ENCODE measurements at regions not wholly inside any gene's neighbourhood (a gene's known extent, or its start where the extent isn't known, plus 50 kb on each side); places are given as distances from the start of the nearest gene placed in this dataset.

DNA sequence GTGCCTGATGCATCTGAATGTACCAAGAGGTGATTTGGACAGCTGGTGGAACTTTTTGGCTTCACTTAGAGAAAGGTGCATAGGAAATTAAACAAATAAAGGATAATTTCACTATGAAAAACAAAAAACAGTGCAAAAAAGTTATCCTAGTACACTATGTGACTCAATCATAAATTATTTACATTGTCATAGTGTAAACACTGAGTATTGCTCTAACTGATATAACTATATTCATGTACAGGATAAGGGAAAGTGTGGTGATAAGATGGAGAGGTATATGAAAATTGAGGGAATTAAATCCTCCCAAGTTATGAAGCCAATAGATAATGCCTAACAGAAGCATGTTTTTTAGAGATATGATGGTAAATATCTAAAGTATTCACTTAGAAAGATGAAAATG is 50.2 kb upstream of the CPNE4 start:
- no peak overlapping the region for H3K4me3 ChIP-seq
- no peaks in the 10 kb centered on the region for H3K36me3 ChIP-seq
- no peak for DNase-seq (ENCODE audit: extremely low spot score in 2 of 2)
- H3K4me1 ChIP-seq = no peaks in the 10 kb centered on the region
- no peaks in the 10 kb centered on the region for H3K9me3 ChIP-seq
- no peak overlapping the region for H3K27ac ChIP-seq
- TF ChIP-seq POLR2A (IDR thresholded peaks at IDR 0.05) (no peak), POLR2AphosphoS5 (IDR thresholded peaks at IDR 0.05; ENCODE audit: insufficient read depth in 1 of 2, low read depth in 1 of 2) (no peak)
- TF ChIP-seq, protein P1, sequence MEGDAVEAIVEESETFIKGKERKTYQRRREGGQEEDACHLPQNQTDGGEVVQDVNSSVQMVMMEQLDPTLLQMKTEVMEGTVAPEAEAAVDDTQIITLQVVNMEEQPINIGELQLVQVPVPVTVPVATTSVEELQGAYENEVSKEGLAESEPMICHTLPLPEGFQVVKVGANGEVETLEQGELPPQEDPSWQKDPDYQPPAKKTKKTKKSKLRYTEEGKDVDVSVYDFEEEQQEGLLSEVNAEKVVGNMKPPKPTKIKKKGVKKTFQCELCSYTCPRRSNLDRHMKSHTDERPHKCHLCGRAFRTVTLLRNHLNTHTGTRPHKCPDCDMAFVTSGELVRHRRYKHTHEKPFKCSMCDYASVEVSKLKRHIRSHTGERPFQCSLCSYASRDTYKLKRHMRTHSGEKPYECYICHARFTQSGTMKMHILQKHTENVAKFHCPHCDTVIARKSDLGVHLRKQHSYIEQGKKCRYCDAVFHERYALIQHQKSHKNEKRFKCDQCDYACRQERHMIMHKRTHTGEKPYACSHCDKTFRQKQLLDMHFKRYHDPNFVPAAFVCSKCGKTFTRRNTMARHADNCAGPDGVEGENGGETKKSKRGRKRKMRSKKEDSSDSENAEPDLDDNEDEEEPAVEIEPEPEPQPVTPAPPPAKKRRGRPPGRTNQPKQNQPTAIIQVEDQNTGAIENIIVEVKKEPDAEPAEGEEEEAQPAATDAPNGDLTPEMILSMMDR (IDR thresholded peaks at IDR 0.05) = no peak
- intact Hi-C loops (cut with DNase I) = no loop called here
- H3K27me3 ChIP-seq = no peaks in the 10 kb centered on the region

DNA sequence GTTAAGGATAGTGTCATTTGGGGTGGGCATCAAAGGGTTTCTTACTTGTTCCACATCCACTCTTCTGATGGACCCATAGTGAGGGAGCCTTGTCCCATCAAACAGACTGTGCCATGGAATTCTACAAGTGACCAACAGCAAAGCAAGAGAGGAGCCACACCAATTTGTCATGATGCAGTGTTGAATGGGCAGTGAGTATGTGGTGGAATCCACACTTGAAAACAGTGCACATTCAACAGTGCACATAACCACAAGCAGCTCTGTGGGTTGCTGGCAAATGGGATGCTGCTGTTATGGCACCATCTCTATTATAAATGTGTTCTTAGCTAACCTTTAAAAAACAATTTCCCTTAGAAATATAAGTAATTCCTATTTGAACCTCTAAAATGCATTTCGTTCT is 52.5 kb upstream of the CPNE4 start:
- no peaks in the 10 kb centered on the region for H3K9me3 ChIP-seq
- TF ChIP-seq POLR2AphosphoS5 (IDR thresholded peaks at IDR 0.05; ENCODE audit: insufficient read depth in 1 of 2, low read depth in 1 of 2) (no peak), POLR2A (IDR thresholded peaks at IDR 0.05) (no peak)
- TF ChIP-seq, protein P1 (IDR thresholded peaks at IDR 0.05) = no peak
- no peak overlapping the region for H3K4me3 ChIP-seq
- no peaks in the 10 kb centered on the region for H3K4me1 ChIP-seq
- no peaks in the 10 kb centered on the region for H3K27me3 ChIP-seq
- H3K27ac ChIP-seq = no peak overlapping the region
- DNase-seq (ENCODE audit: extremely low spot score in 2 of 2) = no peak
- intact Hi-C loops (cut with DNase I) = no loop called here
- no peaks in the 10 kb centered on the region for H3K36me3 ChIP-seq

- no peaks in the 10 kb centered on the region for H3K36me3 ChIP-seq
- TF ChIP-seq POLR2AphosphoS5 (IDR thresholded peaks at IDR 0.05; ENCODE audit: insufficient read depth in 1 of 2, low read depth in 1 of 2) (no peak), POLR2A (IDR thresholded peaks at IDR 0.05) (no peak)
- TF ChIP-seq, protein P1 (IDR thresholded peaks at IDR 0.05) = no peak
- H3K27me3 ChIP-seq = no peaks in the 10 kb centered on the region
- no peaks in the 10 kb centered on the region for H3K9me3 ChIP-seq
- no peaks in the 10 kb centered on the region for H3K4me1 ChIP-seq
- DNase-seq (ENCODE audit: extremely low spot score in 2 of 2) = no peak
- intact Hi-C loops (cut with DNase I) = no loop called here
- H3K27ac ChIP-seq = no peak overlapping the region
- H3K4me3 ChIP-seq = no peak overlapping the region
Observed at GRCh38 chr3:132088291-132088690, 53.5 kb upstream of the CPNE4 start.

DNA sequence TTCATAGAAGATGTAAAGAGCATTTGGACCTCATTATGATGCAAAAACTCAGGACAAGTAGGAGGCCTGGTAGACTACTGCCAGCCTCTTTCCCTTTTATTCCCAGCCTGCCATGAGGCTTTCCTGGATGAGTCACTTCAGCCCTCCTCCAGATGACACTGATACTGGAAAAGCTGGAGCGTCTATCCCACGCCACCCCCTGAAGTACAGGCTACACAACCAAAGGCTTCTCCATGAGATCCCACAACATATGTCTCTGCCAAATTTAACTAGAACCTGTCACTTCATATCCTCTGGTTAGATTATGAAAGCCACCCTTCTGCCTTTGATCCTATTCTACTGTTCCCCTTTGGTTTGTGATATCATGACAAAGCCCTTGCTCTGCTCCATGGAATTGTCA is 56.1 kb upstream of the CPNE4 start:
- Histone ChIP-seq H3K9me3 (no peaks in the 10 kb centered on the region), H3K4me1 (no peaks in the 10 kb centered on the region), H3K27ac (no peak overlapping the region), H3K36me3 (no peaks in the 10 kb centered on the region), H3K4me3 (no peak overlapping the region), H3K27me3 (no peaks in the 10 kb centered on the region)
- no peak for DNase-seq (ENCODE audit: extremely low spot score in 2 of 2)
- intact Hi-C loops (cut with DNase I) = no loop called here
- TF ChIP-seq, protein P1 (IDR thresholded peaks at IDR 0.05) = no peak
- TF ChIP-seq POLR2AphosphoS5 (IDR thresholded peaks at IDR 0.05; ENCODE audit: insufficient read depth in 1 of 2, low read depth in 1 of 2) = no peak

DNA sequence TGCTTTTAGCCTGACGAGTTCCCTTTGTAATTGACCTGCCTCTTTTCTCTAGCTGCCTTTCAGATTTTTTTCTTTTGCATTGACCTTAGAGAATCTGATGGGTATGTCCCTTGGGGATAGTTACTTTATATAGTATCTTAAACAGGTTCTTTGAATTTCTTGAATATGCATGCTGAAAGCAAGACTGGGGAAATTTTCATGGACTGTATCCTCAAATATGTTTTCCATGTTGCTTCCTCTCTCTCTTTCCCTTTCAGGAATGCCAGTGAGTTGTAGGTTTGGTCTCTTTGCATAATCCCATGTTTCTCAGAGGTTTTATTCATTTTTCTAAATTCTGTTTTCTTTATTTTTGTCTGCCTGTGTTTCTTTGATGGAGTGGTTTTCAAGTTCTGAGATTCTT is 81.8 kb upstream of the CPNE4 start:
- no peak for DNase-seq (ENCODE audit: extremely low spot score in 2 of 2)
- no peaks in the 10 kb centered on the region for H3K9me3 ChIP-seq
- H3K36me3 ChIP-seq = no peaks in the 10 kb centered on the region
- H3K4me3 ChIP-seq = no peak overlapping the region
- intact Hi-C loops (cut with DNase I) = no loop called here
- no peak overlapping the region for H3K27ac ChIP-seq
- no peaks in the 10 kb centered on the region for H3K4me1 ChIP-seq
- no peaks in the 10 kb centered on the region for H3K27me3 ChIP-seq
- TF ChIP-seq POLR2AphosphoS5 (IDR thresholded peaks at IDR 0.05; ENCODE audit: insufficient read depth in 1 of 2, low read depth in 1 of 2) (no peak), POLR2A (IDR thresholded peaks at IDR 0.05) (no peak)
- TF ChIP-seq, protein P1 (IDR thresholded peaks at IDR 0.05) = no peak
